GM12873 (cell line): ENCODE measurements at regions not wholly inside any gene's neighbourhood (a gene's known extent, or its start where the extent isn't known, plus 50 kb on each side); places are given as distances from the start of the nearest gene placed in this dataset.

Experiments
- CTCF ChIP-seq: IDR thresholded peaks from 2 replicates; pipeline ENCODE4 v1.5.1; 2012; ENCODE audit warnings: low read depth, mild to moderate bottlenecking, moderate library complexity, low read length, control low read depth; ENCODE audit not compliant: insufficient read depth; ENCODE audit errors: missing control alignments

GRCh38 chr15:100770661-100771584 lies 108.7 kb upstream of the ALDH1A3 start:
- no peak for TF ChIP-seq CTCF

- TF ChIP-seq CTCF, result no peak
Observed at GRCh38 chr15:100771746-100772145, 107.9 kb upstream of the ALDH1A3 start.

- no peak for TF ChIP-seq CTCF
Observed at GRCh38 chr15:100772478-100772877, 107.2 kb upstream of the ALDH1A3 start.

- TF ChIP-seq CTCF, result no peak
Observed at GRCh38 chr15:100772892-100773520, 106.6 kb upstream of the ALDH1A3 start.

GRCh38 chr15:100775581-100776185 lies 103.9 kb upstream of the ALDH1A3 start:
- no peak for TF ChIP-seq CTCF

GRCh38 chr15:100777821-100778220 lies 101.8 kb upstream of the ALDH1A3 start:
- no peak for TF ChIP-seq CTCF

GRCh38 chr15:100778831-100779288 lies 100.8 kb upstream of the ALDH1A3 start:
- no peak for TF ChIP-seq CTCF
